HG02870 (cell line): ENCODE measurements at regions not wholly inside any gene's neighbourhood (a gene's known extent, or its start where the extent isn't known, plus 50 kb on each side); places are given as distances from the start of the nearest gene placed in this dataset.

ENCODE experiments used
- ATAC-seq: cut with Tn5 transposase; IDR thresholded peaks from one replicate; pipeline ENCODE4 v1.9.1; 2021; ENCODE audit warnings: mild to moderate bottlenecking, moderate library complexity; ENCODE audit not compliant: unreplicated experiment

DNA sequence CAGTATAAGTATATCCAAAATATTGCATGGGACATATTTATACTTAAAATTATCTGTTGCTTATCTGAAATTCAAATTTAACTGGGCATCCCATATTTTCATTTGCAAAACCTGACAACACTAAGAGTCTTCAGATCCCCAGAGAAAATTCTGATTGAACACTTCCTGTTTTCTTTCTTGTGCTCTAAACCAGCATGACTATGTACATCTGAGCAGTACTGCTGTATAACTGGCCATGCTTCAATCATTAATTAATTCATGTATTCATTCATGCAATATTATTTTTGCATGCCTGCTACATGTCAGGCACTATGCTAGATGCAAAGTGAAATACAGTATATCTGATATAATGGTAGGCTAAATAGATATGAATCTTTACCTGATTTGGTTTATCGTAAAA lies 461.2 kb downstream of the TLR4 start:
- ATAC-seq: no peak

DNA sequence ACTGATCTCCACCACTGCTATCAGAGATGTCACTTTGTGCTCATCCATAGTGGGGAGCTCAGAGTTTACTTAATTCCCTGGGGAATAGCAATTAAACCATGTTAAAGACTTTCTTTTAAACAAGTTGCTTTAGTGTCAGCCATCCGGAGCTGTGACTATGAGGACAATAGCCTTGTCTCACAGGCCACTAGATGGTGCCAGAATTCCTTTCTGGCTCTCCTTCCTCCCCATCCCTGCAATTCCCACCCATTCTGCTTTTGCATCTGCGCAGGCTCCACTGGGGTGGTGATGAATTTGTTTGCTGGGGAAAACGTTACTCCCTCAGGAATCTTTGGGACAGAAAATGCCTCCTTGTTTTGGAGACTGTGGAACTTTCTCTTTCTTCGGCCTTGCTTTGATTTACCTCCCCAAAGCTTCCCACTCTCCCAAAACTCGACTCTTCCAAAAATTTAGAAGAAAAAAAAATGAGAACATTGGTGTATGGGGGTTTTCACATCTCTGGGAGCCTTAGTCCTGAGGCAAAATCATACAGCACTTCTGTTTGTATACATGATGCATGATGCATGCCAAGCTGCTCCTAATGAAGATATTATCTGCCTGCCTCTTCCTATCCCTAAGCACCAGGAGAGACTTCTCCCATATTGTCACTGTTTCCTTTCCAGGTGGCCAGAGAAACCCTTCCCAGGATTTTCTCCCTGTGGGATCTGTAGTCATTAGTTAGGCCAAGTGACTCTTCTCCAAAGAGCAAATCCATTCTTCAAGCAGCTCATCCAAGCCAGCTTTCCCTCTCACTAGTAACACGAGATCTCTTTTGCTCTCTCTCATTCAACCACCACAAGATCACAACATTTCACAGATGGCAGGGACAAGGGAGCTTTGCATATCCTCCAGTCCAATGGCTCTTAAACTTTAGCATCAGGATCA lies 466.1 kb downstream of the TLR4 start:
- ATAC-seq: no peak

DNA sequence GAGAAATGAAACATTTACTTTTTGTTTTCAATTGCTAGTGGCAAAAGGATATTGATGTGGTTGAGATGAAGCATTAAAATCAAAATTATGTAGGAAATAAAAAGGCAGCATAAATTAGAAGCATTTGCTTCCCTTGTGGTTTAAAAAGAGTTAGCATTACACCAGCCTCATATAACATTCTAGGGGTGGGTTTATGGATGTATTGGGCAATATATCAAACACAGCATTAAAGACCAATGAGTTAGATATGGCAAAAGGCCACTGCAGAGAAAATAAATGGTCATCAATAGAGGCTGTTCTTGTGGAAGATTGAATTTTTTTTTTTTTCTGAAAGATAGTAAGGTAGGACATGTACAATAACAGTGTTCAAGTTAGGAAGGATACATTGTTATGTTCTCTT lies 473.0 kb downstream of the TLR4 start:
- ATAC-seq: no peak

DNA sequence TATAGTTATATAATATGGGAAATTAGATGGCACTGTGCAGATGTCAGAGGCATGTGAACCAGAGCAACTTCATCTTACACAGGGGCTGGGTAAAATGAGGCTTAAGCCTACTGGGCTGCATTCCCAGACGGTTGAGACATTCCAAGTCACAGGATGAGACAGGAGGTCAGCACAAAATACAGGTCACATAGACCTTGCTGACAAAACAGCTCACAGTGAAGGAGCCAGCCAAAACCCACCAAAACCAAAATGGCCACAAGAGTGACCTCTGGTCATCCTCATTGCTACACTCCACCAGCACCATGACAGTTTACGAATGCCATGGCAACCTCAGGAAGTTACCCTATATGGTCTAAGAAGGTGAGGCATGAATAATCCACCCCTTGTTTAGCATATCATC lies 479.4 kb downstream of the TLR4 start:
- ATAC-seq: no peak

DNA sequence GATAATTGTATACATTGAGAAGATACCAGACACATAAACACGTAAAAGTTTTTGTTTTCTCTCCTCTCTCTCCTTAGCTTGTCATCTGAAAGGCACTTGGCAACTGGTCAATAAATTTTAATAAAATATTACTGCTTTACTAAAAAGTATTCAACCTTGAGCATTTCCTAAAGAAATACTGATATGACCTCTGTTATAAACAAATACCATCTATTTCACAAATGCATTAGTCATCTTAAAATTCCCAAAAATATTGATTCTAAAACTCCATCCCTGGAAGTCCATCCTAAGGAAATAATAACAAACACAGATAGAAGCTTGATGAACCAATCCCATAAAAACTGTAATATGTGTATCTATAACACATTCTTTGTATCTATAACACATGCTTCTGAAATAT lies 483.2 kb downstream of the TLR4 start:
- no peak for ATAC-seq

DNA sequence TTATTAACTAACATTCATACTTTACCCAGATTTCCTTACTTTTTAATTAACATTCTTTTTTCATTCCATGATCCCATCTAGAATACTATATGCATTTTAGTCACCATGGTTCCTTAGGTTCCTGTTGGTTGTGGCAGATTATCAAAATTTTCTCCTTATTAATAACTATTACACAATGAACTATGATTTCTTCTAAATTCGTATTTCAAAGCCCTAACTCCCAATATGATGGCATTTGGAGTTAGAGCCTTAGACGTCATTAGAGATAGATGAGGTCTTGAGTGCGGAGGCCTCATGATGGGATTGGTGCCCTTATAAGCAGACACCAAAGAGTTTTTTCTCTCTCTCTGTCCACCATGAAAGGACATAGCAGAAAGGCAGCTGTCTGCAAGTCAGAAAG lies 485.4 kb downstream of the TLR4 start:
- ATAC-seq: no peak

DNA sequence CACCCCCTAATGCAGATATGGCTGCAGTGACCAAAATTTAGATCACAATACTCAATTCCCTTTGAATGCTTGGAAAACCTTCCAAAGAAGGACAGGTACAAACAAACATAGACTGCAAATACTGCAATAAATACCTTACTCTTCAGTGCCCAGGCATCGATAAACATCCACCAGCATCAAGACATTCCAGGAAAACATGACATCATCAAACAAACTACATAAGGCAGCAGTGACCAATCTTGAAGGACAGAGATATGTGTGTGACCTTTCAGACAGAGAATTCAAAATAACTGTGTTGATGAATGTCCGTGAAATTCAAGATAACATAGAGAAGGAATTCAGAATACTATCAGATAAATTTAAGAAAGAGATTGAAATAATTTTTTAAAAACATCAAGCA lies 488.6 kb downstream of the TLR4 start:
- no peak for ATAC-seq

DNA sequence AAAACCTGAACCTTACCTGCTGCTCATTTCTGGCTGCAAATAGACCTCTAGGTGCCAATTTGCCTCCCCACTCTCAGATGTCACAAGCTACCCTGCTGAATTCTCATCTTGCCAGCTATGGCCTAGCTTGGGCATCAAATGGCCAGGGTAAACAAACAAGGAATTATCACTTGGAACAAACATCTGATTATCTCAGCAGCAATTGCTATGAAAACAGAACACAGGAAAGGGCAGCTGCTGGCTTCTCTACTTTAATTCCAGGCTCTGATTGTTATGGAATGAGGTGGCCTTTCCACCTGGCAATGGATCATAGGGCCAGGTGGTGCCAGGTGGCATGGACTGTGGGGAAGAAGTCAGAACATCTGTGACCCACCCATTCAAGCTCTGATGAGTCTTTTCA lies 505.1 kb downstream of the TLR4 start:
- ATAC-seq: no peak

DNA sequence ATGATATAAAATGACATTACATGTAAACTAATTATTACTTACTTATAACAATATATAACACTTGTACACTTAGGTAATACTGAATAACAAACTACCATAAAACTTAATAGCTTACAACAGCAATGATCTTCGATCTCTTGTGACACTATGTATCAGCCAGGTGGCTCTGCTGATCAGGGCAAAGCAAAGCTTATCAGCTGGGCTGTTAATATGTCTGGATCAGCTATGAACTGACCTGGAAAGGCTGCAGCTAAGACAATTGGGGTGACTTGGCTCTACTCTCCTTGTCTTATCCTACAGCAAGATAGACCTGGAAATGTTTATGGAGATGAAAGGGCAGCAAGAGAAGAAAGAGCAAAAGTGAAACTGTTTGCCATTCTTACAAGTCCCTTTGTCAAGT lies 511.3 kb downstream of the TLR4 start:
- ATAC-seq: no peak

DNA sequence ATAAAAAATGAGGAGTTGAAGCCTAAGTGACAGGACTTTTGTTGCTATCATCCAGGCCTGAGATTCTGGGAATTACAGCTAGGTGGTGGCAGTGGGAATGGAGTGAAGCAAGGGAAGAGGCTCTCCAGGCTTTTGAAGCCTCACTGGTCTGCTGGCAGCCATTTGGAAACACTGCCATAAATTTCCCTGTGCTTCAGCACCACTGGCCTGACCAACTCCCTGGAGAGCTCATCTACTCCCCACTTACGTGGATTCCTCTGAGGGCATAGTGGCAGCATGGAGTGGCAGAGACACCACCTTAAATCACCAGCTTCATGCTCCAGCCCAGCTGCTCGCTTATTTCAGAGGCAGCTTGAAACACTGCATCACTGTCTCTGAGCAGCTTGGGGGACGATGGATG lies 518.2 kb downstream of the TLR4 start:
- ATAC-seq: no peak

DNA sequence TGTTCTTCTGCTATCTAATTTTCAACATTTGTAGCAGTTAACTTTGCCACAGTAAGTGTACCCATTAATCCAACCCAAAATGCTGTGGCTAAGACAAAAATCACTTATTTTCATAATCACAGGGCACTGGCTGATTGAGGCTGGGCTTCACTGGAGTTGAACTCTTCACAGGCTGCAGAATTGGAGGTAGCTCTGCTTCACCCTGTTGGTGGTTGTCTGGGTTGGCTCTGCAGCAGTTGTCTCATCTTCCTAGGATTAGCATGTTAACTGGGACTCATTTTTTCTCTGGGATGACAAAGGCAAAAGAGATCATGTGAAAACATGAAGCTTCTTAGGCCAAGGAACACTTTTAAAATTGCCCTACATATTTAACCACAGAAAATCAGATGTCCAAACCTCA lies 518.9 kb downstream of the TLR4 start:
- ATAC-seq: no peak

DNA sequence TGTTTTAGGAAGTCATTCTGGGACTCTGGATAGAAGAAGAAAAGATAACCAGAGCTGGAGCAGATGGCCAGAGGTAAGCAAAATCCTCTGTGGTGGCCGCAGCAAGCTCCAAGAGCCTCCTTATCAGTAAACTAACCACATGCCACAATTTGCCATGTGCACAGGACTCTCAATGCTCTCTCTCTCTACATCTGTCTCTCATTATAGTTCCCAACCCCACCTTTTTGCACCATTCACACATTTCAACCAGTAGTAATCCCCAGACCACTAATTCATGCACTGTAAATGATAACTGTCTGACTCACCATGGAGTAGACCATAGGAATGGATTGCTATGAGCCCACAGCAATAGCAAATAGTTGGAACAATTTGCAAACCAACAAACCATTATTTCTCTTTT lies 526.1 kb downstream of the TLR4 start:
- ATAC-seq: no peak

DNA sequence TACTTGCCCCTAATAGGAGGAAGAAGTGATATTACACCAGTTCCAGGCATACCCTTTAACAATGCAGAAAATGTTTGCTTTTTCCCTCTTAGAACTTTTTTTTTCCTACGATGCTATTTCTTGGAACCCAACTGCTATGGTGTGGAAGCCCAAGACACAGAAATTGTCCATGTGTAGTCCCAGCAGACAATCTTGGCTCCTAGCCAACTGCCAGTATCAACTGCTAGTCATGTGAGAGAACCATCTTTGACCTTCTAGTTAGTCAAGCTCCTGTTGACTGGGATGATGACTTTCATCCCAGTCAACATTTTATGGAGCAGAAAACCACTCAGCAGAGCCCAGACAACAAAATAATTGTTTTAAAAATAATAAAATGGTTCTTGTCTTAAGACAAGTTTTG lies 532.4 kb downstream of the TLR4 start:
- no peak for ATAC-seq

DNA sequence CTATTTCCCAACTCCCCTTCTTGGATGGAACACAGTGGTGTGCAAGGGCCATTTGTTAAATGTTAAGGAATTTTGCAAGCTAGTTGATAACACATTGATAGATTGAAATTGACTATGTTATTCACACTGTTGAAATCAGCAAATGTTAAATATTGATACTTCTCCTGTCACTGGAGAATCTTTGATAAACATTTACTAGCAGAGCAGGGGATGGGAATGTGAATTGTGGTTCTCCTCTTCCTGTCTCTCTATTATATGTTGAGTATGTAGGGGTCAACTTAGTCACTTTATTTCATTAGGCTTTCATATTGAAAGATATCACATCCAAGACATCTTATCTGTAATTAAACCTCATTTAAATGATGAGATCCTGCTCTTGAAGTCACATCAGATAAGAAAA lies 533.9 kb downstream of the TLR4 start:
- ATAC-seq: no peak

DNA sequence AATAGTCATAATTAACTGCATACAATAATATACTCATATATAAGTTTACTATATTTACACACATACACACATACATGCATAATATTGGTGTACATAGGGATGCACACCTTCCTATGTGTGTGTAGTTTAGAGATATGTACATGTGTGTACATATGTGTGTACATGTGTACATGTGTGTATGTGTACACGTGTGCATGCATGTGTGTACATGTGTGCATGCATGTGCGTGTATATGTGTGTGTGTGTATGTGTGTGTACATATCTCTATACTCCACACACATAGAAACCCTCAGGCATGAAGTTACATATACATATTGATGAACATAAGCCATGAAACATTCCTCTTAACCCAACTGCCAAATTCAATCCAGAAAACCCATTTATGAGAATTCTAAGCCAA lies 547.8 kb downstream of the TLR4 start:
- no peak for ATAC-seq

DNA sequence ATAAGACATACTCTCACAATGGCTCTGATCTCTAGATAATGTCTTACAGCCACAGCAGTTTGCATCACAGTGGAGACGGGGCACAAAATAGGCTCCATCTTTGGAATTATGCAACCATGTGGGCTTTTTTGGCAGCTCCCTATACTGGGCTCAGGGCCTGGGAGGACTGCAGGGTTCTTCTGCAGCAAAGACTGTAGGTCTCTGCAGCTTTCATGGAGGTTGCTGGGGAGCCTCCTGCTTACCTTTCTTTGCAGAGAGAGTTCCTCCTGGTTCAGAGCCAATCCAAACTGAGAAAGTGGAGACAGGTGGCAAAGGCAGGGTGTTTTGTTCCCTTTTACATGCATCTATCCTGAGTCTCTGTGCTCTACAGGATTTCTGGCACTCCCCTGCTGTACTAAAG lies 558.0 kb downstream of the TLR4 start:
- ATAC-seq: no peak

DNA sequence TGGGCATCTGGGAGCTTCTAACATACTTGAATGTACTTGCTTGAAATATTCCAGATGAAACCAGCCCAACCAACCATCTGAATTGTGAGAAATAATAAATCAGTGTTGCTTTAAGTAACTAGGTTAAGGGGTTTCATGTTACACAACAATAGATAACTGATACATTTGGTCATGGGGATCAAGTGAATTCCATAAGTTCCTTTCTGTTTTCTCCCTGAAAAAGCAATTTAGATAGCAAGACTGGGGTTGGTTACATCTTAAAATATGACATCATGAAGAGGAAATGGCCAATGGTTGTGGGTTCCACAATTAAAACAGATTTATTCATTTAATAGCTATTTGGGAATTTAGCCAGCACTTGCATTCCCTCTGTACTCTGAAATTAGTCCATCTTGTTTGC lies 559.7 kb downstream of the TLR4 start:
- no peak for ATAC-seq

DNA sequence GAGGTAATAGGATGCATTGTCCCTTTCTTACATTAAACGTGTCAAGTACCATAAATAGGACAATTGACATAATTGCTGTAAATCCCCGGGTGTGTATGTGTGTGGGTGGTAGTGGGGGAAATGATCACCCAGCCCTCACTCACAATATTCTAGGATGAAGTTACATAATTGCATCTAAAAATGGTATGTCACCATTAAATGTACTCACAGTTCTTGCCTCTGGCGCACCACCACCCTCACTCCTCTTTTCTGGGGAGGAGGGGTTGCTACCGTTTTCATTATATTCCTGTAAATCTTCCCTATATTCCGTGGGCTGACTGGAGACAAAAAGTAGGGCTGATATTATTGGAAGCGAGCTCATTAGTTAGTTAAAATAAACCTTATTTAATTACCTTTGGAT lies 563.8 kb downstream of the TLR4 start:
- ATAC-seq: no peak

DNA sequence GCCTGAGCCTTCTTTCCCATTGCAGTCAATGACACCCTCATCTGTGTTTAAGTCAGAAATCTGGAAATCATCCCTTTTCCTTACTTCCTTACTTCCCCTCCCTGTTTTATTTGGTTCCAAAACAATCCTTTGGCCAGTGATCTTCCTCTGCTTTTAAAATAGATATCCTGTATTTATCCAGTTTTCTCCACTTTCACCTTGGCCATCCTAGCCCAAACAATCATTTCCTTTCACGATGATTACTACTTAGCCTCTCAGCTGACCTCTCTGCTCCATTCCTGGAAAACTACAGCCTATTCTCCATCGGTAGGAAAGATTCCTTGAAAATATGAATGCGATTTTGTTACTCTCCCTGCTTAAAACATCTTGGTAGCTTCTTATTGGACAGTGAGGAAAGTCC lies 565.4 kb downstream of the TLR4 start:
- ATAC-seq: no peak

DNA sequence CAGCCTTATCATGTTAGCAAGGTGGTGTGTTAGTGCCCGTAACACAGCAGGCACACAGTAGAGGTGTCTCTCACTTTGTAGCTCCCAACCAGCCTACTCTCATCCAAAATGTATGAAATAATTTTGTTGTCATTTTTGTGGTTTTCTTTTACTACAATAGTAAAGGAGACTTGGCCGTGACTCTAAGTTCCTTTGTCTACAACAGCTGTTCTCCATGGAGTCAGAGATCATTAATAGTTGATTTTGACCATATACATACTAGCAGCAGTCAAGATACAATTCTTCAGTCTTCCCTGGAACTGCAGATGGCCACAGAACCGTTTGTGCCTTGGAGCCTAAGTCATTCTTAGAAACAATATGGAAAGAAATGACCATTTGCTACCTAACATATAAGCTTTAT lies 567.1 kb downstream of the TLR4 start:
- ATAC-seq: no peak

DNA sequence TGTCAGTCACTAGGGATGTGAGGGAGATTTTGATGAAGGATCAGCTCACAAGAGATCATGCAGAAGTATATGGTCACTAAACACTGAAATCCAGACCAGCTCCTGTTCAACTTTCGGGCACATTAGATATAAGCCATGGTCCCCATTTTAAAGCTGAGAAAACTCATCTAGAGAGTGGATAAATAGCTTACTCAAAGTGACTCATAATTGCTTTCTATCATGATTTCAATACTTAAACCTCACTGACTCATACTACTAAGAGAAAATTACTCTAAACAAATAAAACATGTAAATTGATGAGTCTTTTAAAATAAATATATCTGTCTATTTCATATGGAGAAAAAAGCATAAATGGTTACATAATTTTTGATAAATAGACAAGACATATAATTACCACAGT lies 567.7 kb downstream of the TLR4 start:
- ATAC-seq: no peak

DNA sequence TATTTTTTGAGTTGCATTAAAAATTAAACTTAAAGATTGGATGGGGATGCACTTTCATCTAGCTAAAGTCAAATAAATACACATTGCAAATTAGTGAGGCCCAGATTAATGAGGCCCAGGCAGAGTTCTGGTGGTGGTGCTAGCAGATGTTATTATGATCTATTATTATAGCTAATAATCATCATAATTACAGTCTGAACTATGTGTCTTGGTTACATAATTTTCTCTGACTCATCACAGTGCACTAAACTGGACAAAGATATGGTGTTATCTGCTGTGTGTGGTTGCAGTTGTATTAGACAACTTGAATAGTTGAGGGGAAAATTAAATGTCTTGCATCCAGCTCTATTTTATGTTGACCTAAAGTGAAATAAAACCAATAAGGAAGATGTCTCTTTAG lies 568.8 kb downstream of the TLR4 start:
- no peak for ATAC-seq

DNA sequence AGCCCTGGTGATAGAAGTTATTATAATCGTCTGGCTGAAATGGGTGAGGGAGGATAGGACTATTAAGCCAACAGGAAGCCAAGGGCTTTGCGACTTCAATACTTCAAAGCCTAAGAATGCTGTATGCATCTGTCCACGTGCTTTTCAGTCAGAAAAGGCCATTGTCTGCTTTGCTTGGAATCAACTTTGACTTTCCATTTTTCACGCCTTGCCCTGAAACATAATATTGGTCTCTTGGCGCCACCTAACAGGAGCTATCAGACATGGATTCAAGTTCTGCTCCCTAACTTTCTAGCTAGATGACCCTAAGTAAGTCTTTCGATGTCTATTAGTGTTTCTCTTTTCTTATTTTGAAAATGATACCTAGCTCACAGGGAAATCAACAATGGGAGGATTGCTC lies 572.6 kb downstream of the TLR4 start:
- ATAC-seq: no peak
